Coronary artery (tissue), 2 donors: ENCODE measurements at regions not wholly inside any gene's neighbourhood (a gene's known extent, or its start where the extent isn't known, plus 50 kb on each side); places are given as distances from the start of the nearest gene placed in this dataset.
"Not testable (repeated sequence)": the region's sequence is repeated elsewhere in the genome, so short reads cannot be mapped to it uniquely, and the experiment has no call there.

Experiments
- DNase-seq: peaks from one replicate; pipeline ENCODE4 v3.0.0-alpha.2; 2017; ENCODE audit warnings: low spot score
- H3K27ac ChIP-seq, 2 donors: fragments of 200-600 bp; sonication (generic); one replicate each; pipeline ENCODE4 v1.5.1; 2016 to 2019
- H3K4me3 ChIP-seq: fragments of 200-600 bp; sonication (generic); 2 replicates; pipeline ENCODE4 v1.5.1; 2016; ENCODE audit warnings: mild to moderate bottlenecking, moderate library complexity
- TF ChIP-seq, protein P1 (sequence below): fragments of 200-600 bp; sonication (generic); IDR thresholded peaks from one replicate; pipeline ENCODE4 v1.5.1; 2019; ENCODE audit warnings: antibody characterized with exemption

DNA sequence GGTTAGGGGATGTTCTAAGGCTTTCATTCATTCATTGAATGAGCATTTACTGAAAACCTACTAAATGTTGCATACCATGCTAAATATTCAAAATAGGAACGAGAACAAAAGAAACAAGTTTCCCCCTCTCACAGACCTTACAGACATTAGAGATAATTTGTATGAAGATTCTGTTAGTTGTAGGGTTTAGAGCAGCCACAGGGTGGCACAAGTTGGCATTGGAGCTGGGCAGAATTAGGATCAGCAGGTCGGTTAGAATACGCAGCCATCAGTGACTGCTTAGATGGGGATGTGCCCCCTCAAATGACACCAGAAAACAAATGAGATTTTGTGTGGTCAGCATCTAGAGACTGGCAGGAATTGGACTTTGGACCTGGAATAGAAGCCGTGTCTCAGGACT, 166.3 kb upstream of the DAAM1 start:
- no peak for DNase-seq
- TF ChIP-seq, protein P1, sequence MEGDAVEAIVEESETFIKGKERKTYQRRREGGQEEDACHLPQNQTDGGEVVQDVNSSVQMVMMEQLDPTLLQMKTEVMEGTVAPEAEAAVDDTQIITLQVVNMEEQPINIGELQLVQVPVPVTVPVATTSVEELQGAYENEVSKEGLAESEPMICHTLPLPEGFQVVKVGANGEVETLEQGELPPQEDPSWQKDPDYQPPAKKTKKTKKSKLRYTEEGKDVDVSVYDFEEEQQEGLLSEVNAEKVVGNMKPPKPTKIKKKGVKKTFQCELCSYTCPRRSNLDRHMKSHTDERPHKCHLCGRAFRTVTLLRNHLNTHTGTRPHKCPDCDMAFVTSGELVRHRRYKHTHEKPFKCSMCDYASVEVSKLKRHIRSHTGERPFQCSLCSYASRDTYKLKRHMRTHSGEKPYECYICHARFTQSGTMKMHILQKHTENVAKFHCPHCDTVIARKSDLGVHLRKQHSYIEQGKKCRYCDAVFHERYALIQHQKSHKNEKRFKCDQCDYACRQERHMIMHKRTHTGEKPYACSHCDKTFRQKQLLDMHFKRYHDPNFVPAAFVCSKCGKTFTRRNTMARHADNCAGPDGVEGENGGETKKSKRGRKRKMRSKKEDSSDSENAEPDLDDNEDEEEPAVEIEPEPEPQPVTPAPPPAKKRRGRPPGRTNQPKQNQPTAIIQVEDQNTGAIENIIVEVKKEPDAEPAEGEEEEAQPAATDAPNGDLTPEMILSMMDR = no peak
- Histone ChIP-seq H3K27ac (no peak overlapping the region), H3K4me3 (no peak overlapping the region)

GRCh38 chr14:59026081-59026480, 162.4 kb upstream of the DAAM1 start:
- DNase-seq = no peak
- Histone ChIP-seq H3K27ac (no peak overlapping the region), H3K4me3 (no peak overlapping the region)
- TF ChIP-seq, protein P1 = no peak

GRCh38 chr14:59026640-59027039, 161.8 kb upstream of the DAAM1 start:
- not testable (repeated sequence) for DNase-seq, H3K27ac ChIP-seq, H3K4me3 ChIP-seq

- Histone ChIP-seq H3K4me3 (peak overlapping the region; percentile 24), H3K27ac (no peak overlapping the region)
- no peak for DNase-seq
- TF ChIP-seq, protein P1 = peak; percentile 74
Observed at GRCh38 chr14:59028476-59029202, 159.8 kb upstream of the DAAM1 start.

DNA sequence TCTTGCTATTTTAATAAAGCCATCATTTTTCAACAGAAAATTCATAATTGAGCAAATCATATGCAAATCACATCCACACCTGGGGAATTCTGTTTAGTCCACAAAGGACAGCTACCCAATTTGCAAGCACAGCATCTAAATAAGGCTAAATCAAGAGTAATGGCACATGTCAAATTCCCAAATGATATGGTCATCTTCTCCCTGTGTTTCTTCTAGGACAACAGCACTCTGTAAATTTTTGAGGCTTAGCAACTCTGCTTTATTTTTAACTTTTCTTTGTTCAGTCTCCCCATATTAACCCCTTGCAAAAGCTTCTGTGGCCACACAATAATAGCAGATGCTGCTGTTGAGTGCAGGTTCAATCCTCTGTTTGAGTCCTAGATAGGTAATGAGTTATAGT, 155.6 kb upstream of the DAAM1 start:
- TF ChIP-seq, protein P1 = no peak
- H3K4me3 ChIP-seq = no peak overlapping the region
- DNase-seq = no peak

DNA sequence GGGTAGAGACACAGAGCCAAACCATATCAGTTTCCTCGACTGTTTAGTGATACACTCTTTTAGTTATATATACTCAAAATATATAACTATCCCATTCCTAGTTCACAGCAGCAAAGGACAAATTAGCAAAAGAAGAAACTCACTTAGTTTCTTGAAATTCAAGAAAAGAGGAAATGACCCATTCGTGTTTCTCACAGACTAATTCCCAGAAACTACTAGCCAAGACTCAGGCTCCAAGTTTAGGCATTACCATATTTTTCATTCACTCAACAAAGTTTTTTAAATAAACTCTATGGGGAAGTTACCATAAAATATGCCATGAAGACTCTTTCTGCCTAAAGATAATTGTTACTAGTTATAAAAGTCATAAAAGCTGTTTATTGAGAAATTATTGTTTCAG, 152.3 kb upstream of the DAAM1 start:
- no peak overlapping the region for H3K27ac ChIP-seq
- H3K4me3 ChIP-seq = no peak overlapping the region
- no peak for DNase-seq
- TF ChIP-seq, protein P1 = no peak

More for the DNA sequence above, 155.6 kb upstream of the DAAM1 start:
- no peak overlapping the region for H3K27ac ChIP-seq

DNA sequence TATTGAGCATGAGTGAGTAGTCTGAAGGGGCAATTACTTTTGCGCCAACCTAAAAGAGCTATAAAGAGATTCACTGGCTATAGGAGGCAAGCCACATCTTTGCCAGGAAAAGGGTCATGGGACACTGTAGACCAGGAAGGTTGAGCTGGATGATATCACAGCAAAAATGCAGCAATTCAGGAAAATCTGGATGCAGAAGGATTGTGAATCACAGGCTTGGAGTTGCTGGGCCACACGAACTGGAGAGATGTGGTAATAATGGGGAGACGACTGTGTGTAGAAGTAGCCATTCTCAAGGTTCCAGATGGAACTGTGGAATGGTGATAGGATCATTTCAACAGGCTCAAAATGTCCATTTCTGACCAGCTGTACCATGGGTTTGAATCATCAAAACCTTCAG, 151.4 kb upstream of the DAAM1 start:
- Histone ChIP-seq H3K27ac (no peak overlapping the region), H3K4me3 (no peak overlapping the region)
- no peak for DNase-seq
- TF ChIP-seq, protein P1 = no peak
